Upper lobe of left lung (tissue), 4 donors: ENCODE measurements at regions not wholly inside any gene's neighbourhood (a gene's known extent, or its start where the extent isn't known, plus 50 kb on each side); places are given as distances from the start of the nearest gene placed in this dataset.

Experiments
- EP300 ChIP-seq, 4 donors: sonication (generic); formaldehyde crosslinking; IDR thresholded peaks; one replicate each; pipeline ENCODE4 v1.5.1; 2017; ENCODE audit warnings: antibody characterized with exemption in 4 of 4, control low read depth in 2 of 4
- POLR2A ChIP-seq, 4 donors: fragments of 450-650 bp; IDR thresholded peaks; one replicate each; pipeline ENCODE4 v1.5.1; 2016 to 2017; ENCODE audit warnings: antibody characterized with exemption in 4 of 4, mild to moderate bottlenecking in 2 of 4
- POLR2AphosphoS5 ChIP-seq, 2 donors: sonication (generic); formaldehyde crosslinking; IDR thresholded peaks; one replicate each; pipeline ENCODE4 v1.5.1; 2017; ENCODE audit warnings: antibody characterized with exemption in 2 of 2
- TF ChIP-seq, protein P1 (sequence below), 6 experiments: fragments of 450-650 bp in 4 of 6; fragments of 200-600 bp in 2 of 6; sonication (generic) in 2 of 6; IDR thresholded peaks; one replicate each; pipeline ENCODE4 v1.5.1; 2016 to 2019; ENCODE audit warnings: antibody characterized with exemption in 6 of 6

GRCh38 chr12:98137278-98137677 is 378.1 kb upstream of the TMPO start:
- TF ChIP-seq, protein P1, sequence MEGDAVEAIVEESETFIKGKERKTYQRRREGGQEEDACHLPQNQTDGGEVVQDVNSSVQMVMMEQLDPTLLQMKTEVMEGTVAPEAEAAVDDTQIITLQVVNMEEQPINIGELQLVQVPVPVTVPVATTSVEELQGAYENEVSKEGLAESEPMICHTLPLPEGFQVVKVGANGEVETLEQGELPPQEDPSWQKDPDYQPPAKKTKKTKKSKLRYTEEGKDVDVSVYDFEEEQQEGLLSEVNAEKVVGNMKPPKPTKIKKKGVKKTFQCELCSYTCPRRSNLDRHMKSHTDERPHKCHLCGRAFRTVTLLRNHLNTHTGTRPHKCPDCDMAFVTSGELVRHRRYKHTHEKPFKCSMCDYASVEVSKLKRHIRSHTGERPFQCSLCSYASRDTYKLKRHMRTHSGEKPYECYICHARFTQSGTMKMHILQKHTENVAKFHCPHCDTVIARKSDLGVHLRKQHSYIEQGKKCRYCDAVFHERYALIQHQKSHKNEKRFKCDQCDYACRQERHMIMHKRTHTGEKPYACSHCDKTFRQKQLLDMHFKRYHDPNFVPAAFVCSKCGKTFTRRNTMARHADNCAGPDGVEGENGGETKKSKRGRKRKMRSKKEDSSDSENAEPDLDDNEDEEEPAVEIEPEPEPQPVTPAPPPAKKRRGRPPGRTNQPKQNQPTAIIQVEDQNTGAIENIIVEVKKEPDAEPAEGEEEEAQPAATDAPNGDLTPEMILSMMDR (IDR thresholded peaks at IDR 0.05) = no peak
- TF ChIP-seq POLR2A (IDR thresholded peaks at IDR 0.05) = no peak
- no peak for TF ChIP-seq POLR2AphosphoS5 (IDR thresholded peaks at IDR 0.05)
- TF ChIP-seq EP300 (IDR thresholded peaks at IDR 0.05) = no peak
